Karpas-422 (cell line): ENCODE measurements at regions not wholly inside any gene's neighbourhood (a gene's known extent, or its start where the extent isn't known, plus 50 kb on each side); places are given as distances from the start of the nearest gene placed in this dataset.
"Not testable (repeated sequence)": the region's sequence is repeated elsewhere in the genome, so short reads cannot be mapped to it uniquely, and the experiment has no call there.

Experiments
- DNase-seq: peaks from one replicate; pipeline ENCODE4 v3.0.0-alpha.2; 2015
- H2AFZ ChIP-seq: fragments of 200-600 bp; sonication (generic); 2 replicates; pipeline ENCODE4 v1.6.1; 2014; ENCODE audit warnings: antibody characterized with exemption, low read length, mixed read lengths
- H3K27ac ChIP-seq: fragments of 200-600 bp; sonication (generic); 2 replicates; pipeline ENCODE4 v1.5.1; 2014; ENCODE audit warnings: mild to moderate bottlenecking, low read length, moderate library complexity
- H3K27me3 ChIP-seq: fragments of 200-600 bp; sonication (generic); 2 replicates; pipeline ENCODE4 v1.6.1; 2014; ENCODE audit warnings: low read length, mixed read lengths
- H3K36me3 ChIP-seq: fragments of 200-600 bp; sonication (generic); 2 replicates; pipeline ENCODE4 v1.6.1; 2014; ENCODE audit warnings: low read length, mixed read lengths; ENCODE audit not compliant: insufficient read depth
- H3K4me1 ChIP-seq: fragments of 200-600 bp; sonication (generic); 2 replicates; pipeline ENCODE4 v1.6.1; 2014; ENCODE audit warnings: mild to moderate bottlenecking, low read length, mixed read lengths
- H3K4me2 ChIP-seq: fragments of 200-600 bp; sonication (generic); 2 replicates; pipeline ENCODE4 v1.6.1; 2014; ENCODE audit warnings: low read length, low read depth, mild to moderate bottlenecking; ENCODE audit not compliant: poor library complexity, severe bottlenecking
- H3K4me3 ChIP-seq: fragments of 200-600 bp; sonication (generic); 2 replicates; pipeline ENCODE4 v1.5.1; 2014; ENCODE audit warnings: mild to moderate bottlenecking, antibody characterized with exemption, low read length, mixed read lengths
- H3K79me2 ChIP-seq: fragments of 200-600 bp; sonication (generic); 2 replicates; pipeline ENCODE4 v1.6.1; 2014; ENCODE audit warnings: mild to moderate bottlenecking, low read length, mixed read lengths
- H3K9ac ChIP-seq: fragments of 200-600 bp; sonication (generic); 2 replicates; pipeline ENCODE4 v1.6.0; 2014; ENCODE audit warnings: low read length
- H3K9me2 ChIP-seq: fragments of 200-600 bp; sonication (generic), shearing (Covaris generic); replicated peaks from 2 replicates; pipeline ENCODE4 v1.6.0; 2014; ENCODE audit warnings: mild to moderate bottlenecking, low read length, moderate library complexity; ENCODE audit not compliant: insufficient read depth
- H3K9me3 ChIP-seq: fragments of 300-700, 200-600 bp; sonication (generic); 2 replicates; pipeline ENCODE4 v1.6.1; 2014; ENCODE audit warnings: low read length, mixed read lengths
- H4K20me1 ChIP-seq: fragments of 200-600 bp; sonication (generic); 2 replicates; pipeline ENCODE4 v1.6.1; 2014; ENCODE audit warnings: mild to moderate bottlenecking, antibody characterized with exemption, low read length, low read depth; ENCODE audit not compliant: insufficient read depth

DNA sequence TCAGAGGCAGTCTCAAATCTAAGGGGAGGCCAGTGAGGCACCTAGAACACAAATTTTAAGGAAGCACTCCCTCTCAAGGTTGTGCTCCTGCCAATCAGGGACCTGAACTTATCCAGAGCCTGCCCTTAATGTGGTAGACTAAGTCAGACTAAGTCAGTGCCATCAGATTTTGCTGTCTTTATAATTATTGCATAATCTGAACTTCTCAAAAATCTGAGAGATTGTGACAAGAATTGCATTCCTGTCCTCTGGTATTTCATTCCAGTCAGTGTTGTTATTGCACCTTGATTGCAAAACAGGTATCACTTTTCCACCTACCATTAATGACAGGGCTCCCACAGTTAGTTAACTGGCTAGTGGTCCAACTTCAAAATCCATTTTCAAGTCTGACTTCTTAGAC lies 197.1 kb upstream of the HCN1 start:
- no peak overlapping the region for H3K4me2 ChIP-seq

DNA sequence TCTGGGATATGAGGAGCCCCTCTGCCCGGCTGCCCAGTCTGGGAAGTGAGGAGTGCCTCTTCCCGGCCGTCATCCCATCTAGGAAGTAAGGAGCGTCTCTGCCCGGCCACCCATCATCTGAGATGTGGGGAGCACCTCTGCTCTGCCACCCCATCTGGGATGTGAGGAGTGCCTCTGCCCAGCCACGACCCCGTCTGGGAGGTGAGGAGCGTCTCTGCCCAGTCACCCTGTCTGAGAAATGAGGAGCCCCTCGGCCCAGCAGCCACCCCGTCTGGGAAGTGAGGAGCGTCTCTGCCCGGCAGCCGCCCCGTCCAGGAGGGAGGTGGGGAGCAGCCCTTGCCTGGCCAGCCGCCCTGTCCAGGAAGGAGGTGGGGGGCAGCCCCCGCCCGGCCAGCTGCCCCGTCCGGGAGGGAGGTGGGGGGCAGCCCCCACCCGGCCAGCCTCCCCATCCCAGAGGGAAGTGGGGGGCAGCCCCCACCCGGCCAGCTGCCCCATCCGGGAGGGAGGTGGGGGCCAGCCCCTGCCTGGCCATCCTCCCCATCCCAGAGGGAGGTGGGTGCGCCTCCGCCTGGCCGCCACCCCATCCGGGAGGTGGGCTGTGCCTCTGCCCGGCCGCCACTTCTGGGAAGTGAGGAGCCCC lies 194.4 kb upstream of the HCN1 start:
- H3K4me2 ChIP-seq, H4K20me1 ChIP-seq, H3K27ac ChIP-seq, H2AFZ ChIP-seq, H3K36me3 ChIP-seq, DNase-seq, H3K9ac ChIP-seq, H3K4me3 ChIP-seq, H3K27me3 ChIP-seq, H3K79me2 ChIP-seq, H3K4me1 ChIP-seq, H3K9me2 ChIP-seq: not testable (repeated sequence)
- peaks cover 17% of the 10 kb centered on the region for H3K9me3 ChIP-seq

More for the DNA sequence above, 197.1 kb upstream of the HCN1 start:
- Histone ChIP-seq H3K36me3 (no peaks in the 10 kb centered on the region), H3K9me2 (no peaks in the 10 kb centered on the region), H3K9me3 (peaks cover 13% of the 10 kb centered on the region), H4K20me1 (no peaks in the 10 kb centered on the region), H3K27ac (no peak overlapping the region), H3K9ac (no peak overlapping the region), H3K4me3 (no peak overlapping the region), H3K79me2 (no peaks in the 10 kb centered on the region), H3K4me1 (no peaks in the 10 kb centered on the region), H3K27me3 (no peaks in the 10 kb centered on the region), H2AFZ (no peak overlapping the region)
- no peak for DNase-seq

DNA sequence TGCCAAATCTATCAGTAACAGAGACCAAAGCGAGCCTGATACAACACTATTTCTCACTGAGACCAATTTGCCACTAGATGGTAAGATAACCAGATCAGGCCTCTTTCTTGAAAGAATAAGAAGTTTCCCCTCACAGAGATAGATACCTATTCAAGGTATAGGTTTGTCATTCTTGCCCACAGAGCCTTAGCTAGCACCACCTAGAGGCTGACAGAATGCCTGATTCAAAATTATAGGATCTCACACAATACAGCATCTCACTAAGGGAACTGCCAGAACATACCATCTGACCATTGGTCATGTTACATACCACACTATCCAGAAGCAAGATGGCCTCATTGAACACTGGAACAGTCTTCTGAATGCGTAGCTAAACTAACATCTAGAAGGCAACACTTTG lies 166.6 kb upstream of the HCN1 start:
- DNase-seq = no peak
- Histone ChIP-seq H2AFZ (no peak overlapping the region), H3K4me3 (no peak overlapping the region), H3K36me3 (no peaks in the 10 kb centered on the region), H3K9me2 (no peaks in the 10 kb centered on the region), H3K27me3 (no peaks in the 10 kb centered on the region), H3K4me2 (no peak overlapping the region), H4K20me1 (no peaks in the 10 kb centered on the region), H3K9me3 (peaks cover 18% of the 10 kb centered on the region), H3K79me2 (no peaks in the 10 kb centered on the region), H3K4me1 (no peaks in the 10 kb centered on the region), H3K9ac (no peak overlapping the region), H3K27ac (no peak overlapping the region)

DNA sequence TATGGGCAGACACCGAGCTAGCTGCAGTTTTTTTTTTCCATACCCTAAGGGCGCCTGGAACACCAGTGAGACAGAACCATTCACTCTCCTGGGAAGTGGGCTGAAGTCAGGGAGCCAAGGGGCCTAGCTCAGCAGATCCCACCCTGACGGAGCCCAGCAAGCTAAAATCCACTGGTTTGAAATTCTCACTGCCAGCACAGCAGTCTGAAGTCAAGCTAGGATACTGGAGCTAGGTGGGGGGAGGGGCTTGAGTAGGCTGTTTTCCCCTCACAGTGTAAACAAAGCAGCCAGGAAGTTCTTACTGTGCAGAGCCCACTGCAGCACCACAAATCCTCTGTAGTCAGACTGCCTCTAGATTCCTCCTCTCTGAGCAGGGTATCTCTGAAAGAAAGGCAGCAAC lies 151.7 kb upstream of the HCN1 start:
- Histone ChIP-seq H3K4me3 (no peak overlapping the region), H3K79me2 (no peaks in the 10 kb centered on the region), H3K9me3 (peaks cover 24% of the 10 kb centered on the region), H3K4me2 (no peak overlapping the region), H3K27me3 (no peaks in the 10 kb centered on the region), H3K9ac (no peak overlapping the region), H3K9me2 (no peaks in the 10 kb centered on the region), H3K4me1 (no peaks in the 10 kb centered on the region), H4K20me1 (no peaks in the 10 kb centered on the region), H3K27ac (no peak overlapping the region), H2AFZ (no peak overlapping the region), H3K36me3 (no peaks in the 10 kb centered on the region)
- no peak for DNase-seq

DNA sequence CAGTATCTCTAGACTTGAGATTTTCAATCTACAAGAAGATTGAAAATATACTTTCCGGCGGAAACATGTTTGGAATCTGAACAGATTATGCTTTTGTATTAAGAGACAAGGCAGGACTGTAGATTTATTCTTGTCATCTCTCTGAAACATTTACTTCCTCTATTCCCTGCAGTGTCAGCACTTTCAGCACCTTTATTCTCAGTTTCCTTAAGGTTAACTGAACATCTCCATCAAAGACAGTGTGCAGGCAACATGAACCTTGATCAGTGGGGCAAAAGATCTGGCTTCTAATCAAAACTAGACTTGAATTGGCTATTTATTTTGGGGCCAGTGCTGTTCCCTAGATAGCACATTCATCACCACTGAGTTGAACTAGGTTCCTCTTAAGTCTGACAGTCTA lies 129.9 kb upstream of the HCN1 start:
- H3K9ac ChIP-seq = no peak overlapping the region
- DNase-seq = no peak

DNA sequence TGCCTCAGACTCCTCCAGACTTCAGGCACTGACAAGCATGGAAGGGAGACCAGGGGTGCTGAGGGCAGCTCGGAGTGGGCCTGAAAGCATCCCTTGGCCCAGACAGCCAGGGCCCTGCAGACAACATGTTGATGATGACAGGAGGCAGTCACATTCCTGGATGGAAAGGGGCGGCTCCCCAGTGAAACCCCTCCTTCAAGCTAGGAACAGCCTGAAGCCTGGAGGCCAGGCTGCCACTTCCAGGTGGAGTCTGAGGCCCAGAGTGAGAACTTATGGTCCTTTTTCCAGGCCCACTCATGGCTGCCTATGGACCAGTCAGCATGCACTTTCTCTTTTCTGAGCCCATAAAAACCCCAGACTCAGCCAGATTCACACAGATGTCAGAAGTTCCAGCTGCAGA lies 104.2 kb upstream of the HCN1 start:
- Histone ChIP-seq H3K27ac (no peak overlapping the region), H3K27me3 (no peaks in the 10 kb centered on the region), H3K9me2 (no peaks in the 10 kb centered on the region), H4K20me1 (no peaks in the 10 kb centered on the region), H3K36me3 (no peaks in the 10 kb centered on the region), H2AFZ (no peak overlapping the region), H3K4me3 (no peak overlapping the region), H3K9me3 (peaks cover 9% of the 10 kb centered on the region), H3K4me1 (no peaks in the 10 kb centered on the region), H3K9ac (no peak overlapping the region), H3K79me2 (no peaks in the 10 kb centered on the region), H3K4me2 (no peak overlapping the region)
- no peak for DNase-seq

More for the DNA sequence above, 129.9 kb upstream of the HCN1 start:
- H3K36me3 ChIP-seq = no peaks in the 10 kb centered on the region
- no peaks in the 10 kb centered on the region for H3K9me2 ChIP-seq
- H3K9me3 ChIP-seq = peaks cover 27% of the 10 kb centered on the region
- no peak overlapping the region for H3K4me3 ChIP-seq
- no peak overlapping the region for H3K4me2 ChIP-seq
- no peak overlapping the region for H3K27ac ChIP-seq
- H3K27me3 ChIP-seq = no peaks in the 10 kb centered on the region
- H3K4me1 ChIP-seq = no peaks in the 10 kb centered on the region
- H4K20me1 ChIP-seq = no peaks in the 10 kb centered on the region
- no peak overlapping the region for H2AFZ ChIP-seq
- no peaks in the 10 kb centered on the region for H3K79me2 ChIP-seq

DNA sequence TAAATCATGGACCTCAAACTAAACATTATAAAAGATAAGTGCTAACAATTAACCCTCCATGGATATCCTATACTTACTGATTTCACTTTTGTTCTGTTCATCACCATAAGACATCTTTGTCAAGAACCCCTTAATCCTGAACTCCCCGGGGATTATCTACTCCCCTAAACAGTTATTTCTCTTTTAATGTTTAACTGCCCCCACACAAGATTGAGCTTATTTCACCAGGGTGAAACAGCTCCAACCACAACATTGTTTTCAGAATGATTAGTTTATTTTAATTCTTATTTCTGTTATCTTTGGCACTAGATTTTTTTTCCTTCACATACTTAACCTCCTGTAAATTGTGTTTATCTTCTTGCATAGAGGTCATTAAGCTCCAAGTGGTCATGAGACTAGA lies 103.2 kb upstream of the HCN1 start:
- H3K9me3 ChIP-seq = peaks cover 4% of the 10 kb centered on the region; the same call in 1 of the 2 replicates

DNA sequence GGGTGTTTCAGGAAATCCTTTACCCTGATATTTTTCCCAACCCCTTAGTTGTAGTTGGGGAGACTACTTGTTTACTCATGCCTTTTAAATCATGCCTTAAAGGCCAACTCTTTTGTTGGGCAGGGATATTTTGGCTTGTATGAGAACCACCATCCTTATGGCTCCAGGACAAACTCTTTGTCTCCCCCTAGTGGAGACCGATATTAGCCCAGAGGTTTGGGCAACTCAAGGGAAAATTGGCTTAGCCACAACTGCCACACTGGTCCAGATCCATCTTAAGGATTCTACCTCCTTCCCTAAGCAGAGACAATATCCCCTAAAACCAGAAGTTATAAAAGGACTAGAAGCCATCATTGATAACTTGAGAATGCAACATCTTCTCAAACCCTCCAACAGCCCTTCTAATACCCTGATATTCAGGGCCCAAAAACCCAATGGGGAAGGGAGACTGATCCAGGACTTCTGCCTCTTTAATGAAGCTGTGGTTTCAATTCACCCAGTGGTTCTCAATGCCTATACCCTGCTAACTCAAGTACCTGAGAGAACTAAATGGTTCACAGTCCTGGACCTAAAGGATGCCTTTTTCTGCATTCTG lies 100.9 kb upstream of the HCN1 start:
- H3K79me2 ChIP-seq = no peaks in the 10 kb centered on the region
- H2AFZ ChIP-seq = no peak overlapping the region
- no peaks in the 10 kb centered on the region for H3K27me3 ChIP-seq
- peaks cover 4% of the 10 kb centered on the region for H3K9me3 ChIP-seq
- DNase-seq = peak; percentile 78
- H3K4me2 ChIP-seq = no peak overlapping the region
- H3K36me3 ChIP-seq = no peaks in the 10 kb centered on the region
- no peak overlapping the region for H3K4me3 ChIP-seq
- no peaks in the 10 kb centered on the region for H4K20me1 ChIP-seq
- no peaks in the 10 kb centered on the region for H3K9me2 ChIP-seq
- H3K4me1 ChIP-seq = no peaks in the 10 kb centered on the region
- H3K27ac ChIP-seq = no peak overlapping the region
- no peak overlapping the region for H3K9ac ChIP-seq

More for the DNA sequence above, 103.2 kb upstream of the HCN1 start:
- H3K4me1 ChIP-seq = no peaks in the 10 kb centered on the region
- no peak overlapping the region for H3K4me3 ChIP-seq
- no peaks in the 10 kb centered on the region for H3K79me2 ChIP-seq
- no peak overlapping the region for H3K9ac ChIP-seq
- no peak overlapping the region for H2AFZ ChIP-seq
- no peak overlapping the region for H3K27ac ChIP-seq
- no peak for DNase-seq
- H4K20me1 ChIP-seq = no peaks in the 10 kb centered on the region
- H3K4me2 ChIP-seq = no peak overlapping the region
- no peaks in the 10 kb centered on the region for H3K9me2 ChIP-seq
- H3K36me3 ChIP-seq = no peaks in the 10 kb centered on the region
- no peaks in the 10 kb centered on the region for H3K27me3 ChIP-seq
